ENCODE measurements at regions not wholly inside any gene's neighbourhood (a gene's known extent, or its start where the extent isn't known, plus 50 kb on each side); places are given as distances from the start of the nearest gene placed in this dataset. TPM values are rescaled to one million over a fixed set of nuclear protein-coding genes. Genes with fewer than 3 reads are reported as not detected.

DNA sequence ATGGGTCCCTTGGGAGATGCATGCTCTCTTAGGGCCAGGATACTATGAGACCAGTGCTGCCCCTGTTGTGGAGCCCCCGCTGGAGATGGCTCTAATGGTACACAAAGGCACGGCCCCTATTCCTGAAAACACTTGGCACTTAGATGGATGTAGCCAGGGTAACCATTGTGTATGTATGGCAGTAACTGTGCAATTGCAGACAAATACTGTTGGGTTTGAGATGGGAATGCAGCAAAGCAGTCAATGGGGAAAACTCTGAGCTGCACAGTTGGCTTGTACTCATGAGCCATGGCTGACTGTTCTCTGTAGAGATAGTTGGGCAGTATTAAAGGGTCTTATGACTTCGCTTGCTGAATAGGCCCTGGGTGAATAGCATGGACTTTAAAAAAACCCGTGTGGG, 67.9 kb upstream of the NPAP1 start:
- WGBS, 2 donors = 75 to 76% methylated on average over 4 of the region's 4 CpGs

DNA sequence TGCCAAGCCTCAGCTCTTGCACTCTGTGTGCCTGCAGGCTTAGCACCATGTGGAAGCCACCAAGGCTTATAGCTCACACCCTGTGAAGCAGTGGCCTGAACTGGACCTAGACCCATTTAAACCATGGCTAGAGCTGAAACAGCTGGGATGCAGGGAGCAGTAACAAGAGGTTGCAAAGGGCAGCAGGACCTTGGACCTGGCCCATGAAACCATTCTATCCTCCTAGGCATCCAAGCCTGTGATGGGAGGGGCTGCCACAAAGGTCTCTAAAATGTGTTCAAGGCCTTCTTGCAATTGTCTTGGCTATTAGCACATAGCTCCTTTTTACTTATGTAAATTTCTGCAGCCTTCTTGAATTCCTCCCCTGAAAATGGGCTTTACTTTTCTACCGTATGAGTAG, 57.9 kb upstream of the NPAP1 start:
- 0 to 44% methylated on average over 1 of the region's 1 CpG for WGBS, 2 donors
- ATAC-seq (ENCODE audit: insufficient read depth, low FRiP score) (no peak), DNase-seq (no peak)
- Histone ChIP-seq H3K4me1 (ENCODE audit: control insufficient read depth in 5 of 5, insufficient read depth in 5 of 5, low read length in 5 of 5) (no peaks in the 10 kb centered on the region), H3K27ac (ENCODE audit: low read depth in 1 of 2, low read length in 1 of 2) (no peak overlapping the region), H3K9ac (ENCODE audit: insufficient read depth in 1 of 2, low read length in 2 of 2) (no peak overlapping the region), H3K36me3 (ENCODE audit: control insufficient read depth in 4 of 4, insufficient read depth in 4 of 4, low read length in 4 of 4) (no peaks in the 10 kb centered on the region), H3K4me3 (no peak overlapping the region), H3K9me3 (ENCODE audit: control insufficient read depth in 4 of 4, insufficient read depth in 3 of 4, low read length in 3 of 4) (peaks cover 0 to 15% (median 5%) of the 10 kb centered on the region in 4 donors), H3K27me3 (ENCODE audit: control insufficient read depth in 3 of 3, insufficient read depth in 3 of 3, low read length in 2 of 3) (no peaks in the 10 kb centered on the region)
- TF ChIP-seq, protein P1, sequence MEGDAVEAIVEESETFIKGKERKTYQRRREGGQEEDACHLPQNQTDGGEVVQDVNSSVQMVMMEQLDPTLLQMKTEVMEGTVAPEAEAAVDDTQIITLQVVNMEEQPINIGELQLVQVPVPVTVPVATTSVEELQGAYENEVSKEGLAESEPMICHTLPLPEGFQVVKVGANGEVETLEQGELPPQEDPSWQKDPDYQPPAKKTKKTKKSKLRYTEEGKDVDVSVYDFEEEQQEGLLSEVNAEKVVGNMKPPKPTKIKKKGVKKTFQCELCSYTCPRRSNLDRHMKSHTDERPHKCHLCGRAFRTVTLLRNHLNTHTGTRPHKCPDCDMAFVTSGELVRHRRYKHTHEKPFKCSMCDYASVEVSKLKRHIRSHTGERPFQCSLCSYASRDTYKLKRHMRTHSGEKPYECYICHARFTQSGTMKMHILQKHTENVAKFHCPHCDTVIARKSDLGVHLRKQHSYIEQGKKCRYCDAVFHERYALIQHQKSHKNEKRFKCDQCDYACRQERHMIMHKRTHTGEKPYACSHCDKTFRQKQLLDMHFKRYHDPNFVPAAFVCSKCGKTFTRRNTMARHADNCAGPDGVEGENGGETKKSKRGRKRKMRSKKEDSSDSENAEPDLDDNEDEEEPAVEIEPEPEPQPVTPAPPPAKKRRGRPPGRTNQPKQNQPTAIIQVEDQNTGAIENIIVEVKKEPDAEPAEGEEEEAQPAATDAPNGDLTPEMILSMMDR (IDR thresholded peaks at IDR 0.05; ENCODE audit: control extremely low read depth, extremely low read depth) = no peak

More for the DNA sequence above, 67.9 kb upstream of the NPAP1 start:
- no peak overlapping the region for H3K27ac ChIP-seq (ENCODE audit: low read depth in 1 of 2, low read length in 1 of 2)
- peaks cover 0 to 2% (median 0%) of the 10 kb centered on the region in 4 donors for H3K9me3 ChIP-seq (ENCODE audit: control insufficient read depth in 4 of 4, insufficient read depth in 3 of 4, low read length in 3 of 4)
- H3K36me3 ChIP-seq (ENCODE audit: control insufficient read depth in 4 of 4, insufficient read depth in 4 of 4, low read length in 4 of 4) = no peaks in the 10 kb centered on the region
- no peaks in the 10 kb centered on the region for H3K4me1 ChIP-seq (ENCODE audit: control insufficient read depth in 5 of 5, insufficient read depth in 5 of 5, low read length in 5 of 5)
- no peak overlapping the region for H3K9ac ChIP-seq (ENCODE audit: insufficient read depth in 1 of 2, low read length in 2 of 2)
- ATAC-seq (ENCODE audit: insufficient read depth, low FRiP score) = no peak
- no peaks in the 10 kb centered on the region for H3K27me3 ChIP-seq (ENCODE audit: control insufficient read depth in 3 of 3, insufficient read depth in 3 of 3, low read length in 2 of 3)
- TF ChIP-seq, protein P1 (IDR thresholded peaks at IDR 0.05; ENCODE audit: control extremely low read depth, extremely low read depth) = no peak
- H3K4me3 ChIP-seq = no peak overlapping the region
- DNase-seq = no peak

DNA sequence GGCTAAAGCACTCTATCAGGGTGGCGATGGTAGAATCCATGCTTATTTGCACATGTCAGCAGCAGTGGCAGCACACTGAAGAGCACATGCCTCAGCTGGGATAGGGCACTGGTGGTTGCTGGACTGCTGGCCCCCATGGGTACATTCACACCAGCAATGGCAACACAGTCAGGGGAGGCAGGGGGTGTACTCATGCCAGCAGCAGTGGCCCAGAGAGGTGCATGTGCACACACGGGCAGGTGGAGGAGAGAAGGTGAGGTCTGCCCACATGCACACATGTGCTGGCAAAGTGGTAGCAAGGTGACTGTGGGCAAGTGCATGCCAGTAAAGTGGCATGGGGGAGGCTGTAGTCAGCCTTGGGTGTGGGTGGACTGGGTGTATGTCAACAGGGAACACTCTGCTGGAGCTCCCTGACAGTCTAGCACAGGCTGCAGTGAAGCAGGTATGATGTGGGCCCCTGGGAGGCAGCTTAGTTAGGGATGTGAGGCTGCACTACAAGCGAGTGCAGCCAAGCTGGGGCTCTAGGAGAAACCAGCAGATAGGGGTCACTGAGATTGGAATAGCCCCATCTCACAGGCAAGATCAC, 53.9 kb upstream of the NPAP1 start:
- H3K9me3 ChIP-seq (ENCODE audit: control insufficient read depth in 4 of 4, insufficient read depth in 3 of 4, low read length in 3 of 4) = peaks cover 0 to 14% (median 5%) of the 10 kb centered on the region in 4 donors
- DNase-seq (no peak), ATAC-seq (ENCODE audit: insufficient read depth, low FRiP score) (no peak)
- no peak overlapping the region for H3K9ac ChIP-seq (ENCODE audit: insufficient read depth in 1 of 2, low read length in 2 of 2)
- H3K4me3 ChIP-seq = no peak overlapping the region
- WGBS, 2 donors = 75 to 77% methylated on average over 3 of the region's 3 CpGs
- TF ChIP-seq, protein P1 (IDR thresholded peaks at IDR 0.05; ENCODE audit: control extremely low read depth, extremely low read depth) = no peak
- H3K4me1 ChIP-seq (ENCODE audit: control insufficient read depth in 5 of 5, insufficient read depth in 5 of 5, low read length in 5 of 5) = no peaks in the 10 kb centered on the region
- H3K27ac ChIP-seq (ENCODE audit: low read depth in 1 of 2, low read length in 1 of 2) = no peak overlapping the region
- H3K27me3 ChIP-seq (ENCODE audit: control insufficient read depth in 3 of 3, insufficient read depth in 3 of 3, low read length in 2 of 3) = no peaks in the 10 kb centered on the region
- H3K36me3 ChIP-seq (ENCODE audit: control insufficient read depth in 4 of 4, insufficient read depth in 4 of 4, low read length in 4 of 4) = no peaks in the 10 kb centered on the region

Small RNAs in the stretch of these regions (small RNA-seq; reads per million reads assigned to genes)
- gene RNU6-741P (ENCODE audit: low replicate concordance) = not detected
